RWPE2 (cell line): ENCODE measurements at regions not wholly inside any gene's neighbourhood (a gene's known extent, or its start where the extent isn't known, plus 50 kb on each side); places are given as distances from the start of the nearest gene placed in this dataset.

Experiments used
- ATAC-seq: fragments of 200-7000 bp; cut with Tn5 transposase; 3 replicates; pipeline ENCODE4 v1.9.1; 2021; ENCODE audit warnings: low read depth
- DNase-seq: peaks from one replicate; pipeline ENCODE4 v3.0.0-alpha.2; 2020; ENCODE audit warnings: low spot score
- H3K27ac ChIP-seq: fragments of 450-650 bp; 2 replicates; pipeline ENCODE4 v1.5.1; 2017; ENCODE audit warnings: mild to moderate bottlenecking; ENCODE audit not compliant: poor library complexity, severe bottlenecking
- H3K27me3 ChIP-seq: fragments of 250-450 bp; sonication (Bioruptor Pico); 2 replicates; pipeline ENCODE4 v1.5.1; 2021; ENCODE audit warnings: mild to moderate bottlenecking, moderate library complexity; ENCODE audit not compliant: insufficient read depth, poor library complexity, severe bottlenecking
- H3K36me3 ChIP-seq: fragments of 250-450 bp; sonication (Bioruptor Pico); 2 replicates; pipeline ENCODE4 v1.5.1; 2020; ENCODE audit warnings: low read depth, mild to moderate bottlenecking, moderate library complexity
- H3K4me1 ChIP-seq: fragments of 250-450 bp; sonication (Bioruptor Pico); 2 replicates; pipeline ENCODE4 v1.5.1; 2021; ENCODE audit warnings: mild to moderate bottlenecking, moderate library complexity; ENCODE audit not compliant: insufficient read depth, poor library complexity, severe bottlenecking
- H3K4me3 ChIP-seq: fragments of 250-450 bp; sonication (Bioruptor Pico); 2 replicates; pipeline ENCODE4 v1.5.1; 2021; ENCODE audit warnings: mild to moderate bottlenecking, moderate library complexity; ENCODE audit not compliant: severe bottlenecking
- H3K9me3 ChIP-seq: fragments of 250-450 bp; sonication (Bioruptor Pico); 2 replicates; pipeline ENCODE4 v1.5.1; 2021; ENCODE audit warnings: mild to moderate bottlenecking, moderate library complexity; ENCODE audit not compliant: severe bottlenecking
- CTCF ChIP-seq: fragments of 450-650 bp; IDR thresholded peaks from one replicate; pipeline ENCODE4 v1.5.1; 2017; ENCODE audit warnings: mild to moderate bottlenecking, moderate library complexity; ENCODE audit not compliant: poor library complexity, severe bottlenecking

- TF ChIP-seq CTCF = no peak
- H3K4me1 ChIP-seq = peaks cover 10% of the 10 kb centered on the region
- H3K36me3 ChIP-seq = no peaks in the 10 kb centered on the region
- no peak for DNase-seq
- H3K4me3 ChIP-seq = no peak overlapping the region
- no peaks in the 10 kb centered on the region for H3K27me3 ChIP-seq
- ATAC-seq = no peak
- H3K27ac ChIP-seq = no peak overlapping the region
- H3K9me3 ChIP-seq = no peaks in the 10 kb centered on the region
Measured at GRCh38 chr3:150306906-150307305, 101.2 kb upstream of the TSC22D2 start.

- Histone ChIP-seq H3K27ac (no peak overlapping the region), H3K4me3 (no peak overlapping the region), H3K36me3 (no peaks in the 10 kb centered on the region), H3K9me3 (no peaks in the 10 kb centered on the region), H3K27me3 (no peaks in the 10 kb centered on the region), H3K4me1 (peaks cover 14% of the 10 kb centered on the region)
- TF ChIP-seq CTCF = no peak
- no peak for ATAC-seq
- no peak for DNase-seq
Measured at GRCh38 chr3:150306083-150306482, 102.0 kb upstream of the TSC22D2 start.

- ATAC-seq (no peak), DNase-seq (no peak)
- Histone ChIP-seq H3K9me3 (no peaks in the 10 kb centered on the region), H3K4me3 (no peak overlapping the region), H3K27ac (no peak overlapping the region), H3K27me3 (no peaks in the 10 kb centered on the region), H3K36me3 (no peaks in the 10 kb centered on the region), H3K4me1 (peaks cover 13% of the 10 kb centered on the region)
- peak; percentile 33 for TF ChIP-seq CTCF
Measured at GRCh38 chr3:150303768-150304167, 104.3 kb upstream of the TSC22D2 start.

- Histone ChIP-seq H3K4me1 (peaks cover 13% of the 10 kb centered on the region), H3K27me3 (no peaks in the 10 kb centered on the region), H3K9me3 (no peaks in the 10 kb centered on the region), H3K27ac (no peak overlapping the region), H3K36me3 (no peaks in the 10 kb centered on the region), H3K4me3 (no peak overlapping the region)
- TF ChIP-seq CTCF = no peak
- DNase-seq = no peak
- ATAC-seq = no peak
Measured at GRCh38 chr3:150302246-150302645, 105.9 kb upstream of the TSC22D2 start.

- Histone ChIP-seq H3K9me3 (no peaks in the 10 kb centered on the region), H3K27ac (peak overlapping the region; percentile 31), H3K36me3 (no peaks in the 10 kb centered on the region), H3K4me1 (peaks cover 13% of the 10 kb centered on the region), H3K27me3 (no peaks in the 10 kb centered on the region), H3K4me3 (no peak overlapping the region)
- no peak for DNase-seq
- TF ChIP-seq CTCF = no peak
- peak; percentile 68; the same call in 2 of the 3 replicates for ATAC-seq
Measured at GRCh38 chr3:150300852-150301517, 107.1 kb upstream of the TSC22D2 start.
